ENCODE measurements at regions not wholly inside any gene's neighbourhood (a gene's known extent, or its start where the extent isn't known, plus 50 kb on each side); places are given as distances from the start of the nearest gene placed in this dataset.

DNA sequence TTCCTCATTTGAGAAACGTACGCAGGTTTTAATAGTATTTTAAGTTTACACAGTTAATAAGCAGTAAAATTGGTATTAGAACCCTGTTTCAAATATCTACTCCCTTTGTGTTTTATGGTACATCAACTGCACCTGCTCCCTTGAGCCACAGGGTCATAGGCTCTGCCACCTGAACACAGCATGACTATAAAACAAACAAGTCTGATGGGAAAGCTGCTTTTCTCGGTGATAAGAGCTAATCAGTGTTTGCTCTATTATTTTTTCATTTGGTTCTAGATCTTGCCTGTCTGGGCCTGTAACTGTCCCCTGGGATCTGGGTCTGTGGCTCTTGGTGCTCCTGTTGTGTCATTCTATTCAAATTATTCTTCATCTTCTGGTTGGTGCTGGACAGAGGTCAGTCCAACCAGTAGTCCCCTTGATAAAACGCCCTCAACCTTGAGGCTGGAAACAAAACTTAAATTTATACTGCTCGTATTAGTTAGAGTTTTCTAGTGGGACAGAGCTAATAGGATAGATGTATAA lies 314.8 kb upstream of the LRP1B start:
- TF ChIP-seq CTCF (conservative IDR thresholded peaks at IDR 0.05) (no peak), ZFX (IDR thresholded peaks at IDR 0.05) (no peak)

All from C4-2B (cell line).